H9 (cell line): ENCODE measurements at regions not wholly inside any gene's neighbourhood (a gene's known extent, or its start where the extent isn't known, plus 50 kb on each side); places are given as distances from the start of the nearest gene placed in this dataset.

ENCODE experiments used
- DNase-seq: peaks from one replicate; pipeline ENCODE4 v3.0.0-alpha.2; 2017
- H2AFZ ChIP-seq: one replicate; pipeline ENCODE4 v1.6.1; 2013; ENCODE audit warnings: mild to moderate bottlenecking, low read length, control low read depth, moderate library complexity
- H2AK5ac ChIP-seq: 2 replicates; pipeline ENCODE4 v1.6.1; 2013; ENCODE audit warnings: low read length, control low read depth, mixed read lengths; ENCODE audit not compliant: insufficient read length
- H2BK120ac ChIP-seq: one replicate; pipeline ENCODE4 v1.6.1; 2013; ENCODE audit warnings: low read depth, mild to moderate bottlenecking, low read length, control low read depth, inconsistent platforms; ENCODE audit not compliant: poor library complexity, severe bottlenecking
- H2BK12ac ChIP-seq: 2 replicates; pipeline ENCODE4 v1.6.1; 2013; ENCODE audit warnings: low read length, control low read depth, mixed read lengths, low read depth; ENCODE audit not compliant: insufficient read length
- H2BK15ac ChIP-seq: 2 replicates; pipeline ENCODE4 v1.6.1; 2013; ENCODE audit warnings: low read depth, low read length, control low read depth
- H2BK20ac ChIP-seq: one replicate; pipeline ENCODE4 v1.6.1; 2013; ENCODE audit warnings: low read depth, mild to moderate bottlenecking, low read length, control low read depth, inconsistent platforms; ENCODE audit not compliant: poor library complexity, severe bottlenecking
- H2BK5ac ChIP-seq: 2 replicates; pipeline ENCODE4 v1.6.1; 2013; ENCODE audit warnings: low read length, control low read depth, mixed read lengths; ENCODE audit not compliant: insufficient read length
- H3K14ac ChIP-seq: 2 replicates; pipeline ENCODE4 v1.6.1; 2013; ENCODE audit warnings: low read length, control low read depth; ENCODE audit not compliant: insufficient read depth
- H3K18ac ChIP-seq: 2 replicates; pipeline ENCODE4 v1.6.1; 2013; ENCODE audit warnings: low read depth, mild to moderate bottlenecking, mixed read lengths, low read length, control low read depth; ENCODE audit not compliant: insufficient read length
- H3K23ac ChIP-seq: 2 replicates; pipeline ENCODE4 v1.6.1; 2013; ENCODE audit warnings: low read length, control low read depth, mixed read lengths, low read depth; ENCODE audit not compliant: insufficient read length
- H3K23me2 ChIP-seq: 2 replicates; pipeline ENCODE4 v1.6.1; 2013; ENCODE audit warnings: low read depth, mild to moderate bottlenecking, mixed read lengths, low read length, control low read depth; ENCODE audit not compliant: insufficient read length, poor library complexity, severe bottlenecking
- H3K27ac ChIP-seq: 2 replicates; pipeline ENCODE4 v1.5.1; 2013; ENCODE audit warnings: low read length, control low read depth, mixed read lengths, low read depth; ENCODE audit not compliant: insufficient read length
- H3K27me3 ChIP-seq: 2 replicates; pipeline ENCODE4 v1.6.1; 2013; ENCODE audit warnings: low read length, control low read depth, inconsistent platforms; ENCODE audit not compliant: insufficient read depth
- H3K4ac ChIP-seq: 2 replicates; pipeline ENCODE4 v1.6.1; 2013; ENCODE audit warnings: low read depth, mild to moderate bottlenecking, control low read depth, inconsistent platforms, low read length, moderate library complexity
- H3K4me1 ChIP-seq: 2 replicates; pipeline ENCODE4 v1.6.1; 2013; ENCODE audit warnings: low read length, control low read depth, inconsistent platforms; ENCODE audit not compliant: insufficient read depth
- H3K4me2 ChIP-seq: 2 replicates; pipeline ENCODE4 v1.6.1; 2013; ENCODE audit warnings: low read length, control low read depth, mixed read lengths; ENCODE audit not compliant: insufficient read length, insufficient read depth
- H3K56ac ChIP-seq: 2 replicates; pipeline ENCODE4 v1.6.1; 2013; ENCODE audit warnings: low read depth, mild to moderate bottlenecking, mixed read lengths, low read length, control low read depth; ENCODE audit not compliant: insufficient read length
- H3K79me1 ChIP-seq: 2 replicates; pipeline ENCODE4 v1.6.1; 2013; ENCODE audit warnings: low read depth, mild to moderate bottlenecking, moderate library complexity, low read length, control low read depth, inconsistent platforms; ENCODE audit not compliant: insufficient read depth, poor library complexity, severe bottlenecking
- H3K79me2 ChIP-seq: 2 replicates; pipeline ENCODE4 v1.6.1; 2013; ENCODE audit warnings: low read length, control low read depth, inconsistent platforms; ENCODE audit not compliant: insufficient read depth
- H3K9ac ChIP-seq: 2 replicates; pipeline ENCODE4 v1.6.1; 2013; ENCODE audit warnings: low read length, control low read depth, mixed read lengths; ENCODE audit not compliant: insufficient read length; ENCODE audit errors: extremely low read depth
- H3K9me3 ChIP-seq: one replicate; pipeline ENCODE4 v1.6.1; 2013; ENCODE audit warnings: low read depth, low read length, inconsistent platforms; ENCODE audit not compliant: control insufficient read depth
- H3T11ph ChIP-seq: one replicate; pipeline ENCODE4 v1.6.1; 2013; ENCODE audit warnings: mild to moderate bottlenecking, low read length, control low read depth, inconsistent platforms
- H4K20me1 ChIP-seq: one replicate; pipeline ENCODE4 v1.6.1; 2013; ENCODE audit not compliant: control insufficient read depth, insufficient read length, insufficient read depth
- H4K5ac ChIP-seq: 2 replicates; pipeline ENCODE4 v1.6.1; 2013; ENCODE audit warnings: low read depth, mild to moderate bottlenecking, mixed read lengths, low read length, control low read depth; ENCODE audit not compliant: insufficient read length
- H4K8ac ChIP-seq: replicated peaks from 2 replicates; pipeline ENCODE4 v1.6.1; 2013; ENCODE audit warnings: low read length, control low read depth, mixed read lengths, low read depth; ENCODE audit not compliant: insufficient read length
- H4K91ac ChIP-seq: 2 replicates; pipeline ENCODE4 v1.6.1; 2013; ENCODE audit warnings: low read depth, mild to moderate bottlenecking, moderate library complexity, mixed read lengths, low read length, control low read depth; ENCODE audit not compliant: insufficient read length
- H3K27ac Mint-ChIP-seq, 3 experiments: 2 replicates in 2 of 3; 3 replicates in 1 of 3; pipeline ENCODE4 v1.8.0; 2020 to 2021; ENCODE audit warnings: mixed read lengths in 3 of 3, mild to moderate bottlenecking in 1 of 3, moderate library complexity in 1 of 3
- H3K27me3 Mint-ChIP-seq: 2 replicates; pipeline ENCODE4 v1.8.0; 2021; ENCODE audit warnings: low read depth, mild to moderate bottlenecking, moderate library complexity, mixed read lengths
- H3K36me3 Mint-ChIP-seq, 3 experiments: 2 replicates in 2 of 3; 3 replicates in 1 of 3; pipeline ENCODE4 v1.8.0; 2020 to 2021; ENCODE audit warnings: low read depth in 3 of 3, mixed read lengths in 3 of 3; ENCODE audit not compliant: insufficient read depth in 1 of 3
- H3K4me1 Mint-ChIP-seq, 2 experiments: 2 replicates each; pipeline ENCODE4 v1.8.0; 2020; ENCODE audit warnings: mixed read lengths in 2 of 2
- H3K4me3 Mint-ChIP-seq, 2 experiments: 2 replicates in 1 of 2; 3 replicates in 1 of 2; pipeline ENCODE4 v1.8.0; 2020 to 2021; ENCODE audit warnings: mild to moderate bottlenecking in 2 of 2, mixed read lengths in 2 of 2, moderate library complexity in 1 of 2
- H3K9me3 Mint-ChIP-seq, 2 experiments: 2 replicates in 1 of 2; 3 replicates in 1 of 2; pipeline ENCODE4 v1.8.0; 2020; ENCODE audit warnings: mild to moderate bottlenecking in 2 of 2, mixed read lengths in 2 of 2, moderate library complexity in 1 of 2
- WGBS: extraction: QIAGEN DNeasy Blood & Tissue Kit; methylation state at CpG from one replicate; pipeline ENCODE4 v1.1.7; 2013; ENCODE audit warnings: missing lambda C conversion rate, low lambda C conversion rate, mixed read lengths; ENCODE audit not compliant: insufficient read length; ENCODE audit errors: extremely low coverage; 5-methylcytosine and 5-hydroxymethylcytosine counted together
- TF ChIP-seq, protein P1 (sequence below): fragments of 200-600 bp; sonication (generic); conservative IDR thresholded peaks from 3 replicates; pipeline ENCODE4 v1.8.0; 2021; ENCODE audit warnings: antibody characterized with exemption, mild to moderate bottlenecking

DNA sequence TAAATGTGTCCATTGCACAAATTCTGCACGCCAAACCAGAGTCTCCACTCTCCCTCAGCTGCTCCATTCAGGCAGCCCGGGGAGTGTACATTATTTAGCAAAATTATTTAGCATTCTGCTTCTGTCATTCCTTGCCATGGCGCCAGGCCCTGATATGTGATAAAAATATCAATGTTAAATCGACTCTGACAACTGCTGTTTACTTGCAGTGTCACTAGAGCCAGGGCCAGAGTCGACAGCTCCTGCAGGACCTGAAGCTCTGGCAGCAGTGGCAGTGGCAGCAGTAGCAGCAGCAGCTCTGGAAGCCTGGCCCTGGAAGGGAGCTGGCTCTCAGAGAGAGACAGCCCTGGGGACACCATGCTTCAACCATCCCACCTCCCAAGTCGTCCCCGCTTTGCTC, 224.5 kb downstream of the BUD13 start:
- H3K27me3 ChIP-seq, result no peaks in the 10 kb centered on the region
- H3K27ac ChIP-seq, result no peak overlapping the region
- H3K9me3 Mint-ChIP-seq, result peaks cover 0 to 3% of the 10 kb centered on the region in 2 experiments; a peak in 3 of 5 replicates
- DNase-seq, result no peak
- H3K4me1 Mint-ChIP-seq, result peaks cover 4 to 5% of the 10 kb centered on the region in 2 experiments
- H3K79me1 ChIP-seq, result no peaks in the 10 kb centered on the region
- H3K4me2 ChIP-seq, result no peak overlapping the region
- no peak overlapping the region for H3K4me3 Mint-ChIP-seq
- H3K56ac ChIP-seq, result no peak overlapping the region
- no peaks in the 10 kb centered on the region for H4K20me1 ChIP-seq
- no peak overlapping the region for H2BK20ac ChIP-seq
- no peak overlapping the region for H2AK5ac ChIP-seq
- peaks cover 40% of the 10 kb centered on the region for H3K27me3 Mint-ChIP-seq
- H3K79me2 ChIP-seq, result no peaks in the 10 kb centered on the region
- no peak overlapping the region for H4K5ac ChIP-seq
- H3K23ac ChIP-seq, result no peak overlapping the region
- peaks cover 2% of the 10 kb centered on the region for H3K23me2 ChIP-seq
- TF ChIP-seq, protein P1, sequence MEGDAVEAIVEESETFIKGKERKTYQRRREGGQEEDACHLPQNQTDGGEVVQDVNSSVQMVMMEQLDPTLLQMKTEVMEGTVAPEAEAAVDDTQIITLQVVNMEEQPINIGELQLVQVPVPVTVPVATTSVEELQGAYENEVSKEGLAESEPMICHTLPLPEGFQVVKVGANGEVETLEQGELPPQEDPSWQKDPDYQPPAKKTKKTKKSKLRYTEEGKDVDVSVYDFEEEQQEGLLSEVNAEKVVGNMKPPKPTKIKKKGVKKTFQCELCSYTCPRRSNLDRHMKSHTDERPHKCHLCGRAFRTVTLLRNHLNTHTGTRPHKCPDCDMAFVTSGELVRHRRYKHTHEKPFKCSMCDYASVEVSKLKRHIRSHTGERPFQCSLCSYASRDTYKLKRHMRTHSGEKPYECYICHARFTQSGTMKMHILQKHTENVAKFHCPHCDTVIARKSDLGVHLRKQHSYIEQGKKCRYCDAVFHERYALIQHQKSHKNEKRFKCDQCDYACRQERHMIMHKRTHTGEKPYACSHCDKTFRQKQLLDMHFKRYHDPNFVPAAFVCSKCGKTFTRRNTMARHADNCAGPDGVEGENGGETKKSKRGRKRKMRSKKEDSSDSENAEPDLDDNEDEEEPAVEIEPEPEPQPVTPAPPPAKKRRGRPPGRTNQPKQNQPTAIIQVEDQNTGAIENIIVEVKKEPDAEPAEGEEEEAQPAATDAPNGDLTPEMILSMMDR, result no peak
- WGBS, result no CpG with 5 or more reads among the region's 7 CpGs
- H2BK15ac ChIP-seq, result no peak overlapping the region; the same call in 1 of the 2 replicates
- peaks cover 0 to 3% (median 0%) of the 10 kb centered on the region in 3 experiments; a peak in 1 of 7 replicates for H3K36me3 Mint-ChIP-seq
- no peak overlapping the region for H2AFZ ChIP-seq
- H3K4me1 ChIP-seq, result no peaks in the 10 kb centered on the region
- H3K27ac Mint-ChIP-seq, result no peak overlapping the region
- H2BK5ac ChIP-seq, result no peak overlapping the region
- no peak overlapping the region for H3K4ac ChIP-seq
- H3K9me3 ChIP-seq, result no peaks in the 10 kb centered on the region
- H4K91ac ChIP-seq, result no peak overlapping the region
- H3K14ac ChIP-seq, result peak overlapping the region; percentile 39; the same call in 1 of the 2 replicates
- H4K8ac ChIP-seq, result no peak overlapping the region
- H3K9ac ChIP-seq, result no peak overlapping the region
- no peak overlapping the region for H2BK12ac ChIP-seq
- no peak overlapping the region for H2BK120ac ChIP-seq
- H3T11ph ChIP-seq, result no peak overlapping the region
- no peak overlapping the region for H3K18ac ChIP-seq
